RWPE1 (cell line): ENCODE measurements at regions not wholly inside any gene's neighbourhood (a gene's known extent, or its start where the extent isn't known, plus 50 kb on each side); places are given as distances from the start of the nearest gene placed in this dataset.
"Not testable (repeated sequence)": the region's sequence is repeated elsewhere in the genome, so short reads cannot be mapped to it uniquely, and the experiment has no call there.

Experiments used
- CTCF ChIA-PET: fragments of 350-600 bp; sonication (Branson Sonifier 250); formaldehyde crosslinking; extraction: SDS; loops from one replicate; lab custom pipeline; 2021; lab: Yijun Ruan, JAX
- POLR2A ChIA-PET: fragments of 400-600 bp; formaldehyde crosslinking; extraction: SDS; loops from one replicate; lab custom pipeline; 2020; ENCODE audit warnings: antibody characterized with exemption; ENCODE audit not compliant: low non-redundant PET; lab: Yijun Ruan, JAX
- DNase-seq: peaks from one replicate; pipeline ENCODE4 v3.0.0; 2012; ENCODE audit warnings: low spot score
- H3K27ac ChIP-seq: fragments of 450-650 bp; 2 replicates; pipeline ENCODE4 v1.5.1; 2017
- TF ChIP-seq, protein P1 (sequence below): fragments of 450-650 bp; conservative IDR thresholded peaks from 2 replicates; pipeline ENCODE4 v1.5.1; 2017; ENCODE audit warnings: low read depth, mild to moderate bottlenecking

GRCh38 chr3:66552846-66553245, 52.0 kb upstream of the LRIG1 start:
- ChIA-PET CTCF (no interaction called here), POLR2A (no interaction called here)
- no peak for DNase-seq
- TF ChIP-seq, protein P1, sequence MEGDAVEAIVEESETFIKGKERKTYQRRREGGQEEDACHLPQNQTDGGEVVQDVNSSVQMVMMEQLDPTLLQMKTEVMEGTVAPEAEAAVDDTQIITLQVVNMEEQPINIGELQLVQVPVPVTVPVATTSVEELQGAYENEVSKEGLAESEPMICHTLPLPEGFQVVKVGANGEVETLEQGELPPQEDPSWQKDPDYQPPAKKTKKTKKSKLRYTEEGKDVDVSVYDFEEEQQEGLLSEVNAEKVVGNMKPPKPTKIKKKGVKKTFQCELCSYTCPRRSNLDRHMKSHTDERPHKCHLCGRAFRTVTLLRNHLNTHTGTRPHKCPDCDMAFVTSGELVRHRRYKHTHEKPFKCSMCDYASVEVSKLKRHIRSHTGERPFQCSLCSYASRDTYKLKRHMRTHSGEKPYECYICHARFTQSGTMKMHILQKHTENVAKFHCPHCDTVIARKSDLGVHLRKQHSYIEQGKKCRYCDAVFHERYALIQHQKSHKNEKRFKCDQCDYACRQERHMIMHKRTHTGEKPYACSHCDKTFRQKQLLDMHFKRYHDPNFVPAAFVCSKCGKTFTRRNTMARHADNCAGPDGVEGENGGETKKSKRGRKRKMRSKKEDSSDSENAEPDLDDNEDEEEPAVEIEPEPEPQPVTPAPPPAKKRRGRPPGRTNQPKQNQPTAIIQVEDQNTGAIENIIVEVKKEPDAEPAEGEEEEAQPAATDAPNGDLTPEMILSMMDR: no peak
- no peak overlapping the region for H3K27ac ChIP-seq

GRCh38 chr3:66553441-66554113, 52.8 kb upstream of the LRIG1 start:
- POLR2A ChIA-PET: no interaction called here
- TF ChIP-seq, protein P1: no peak
- CTCF ChIA-PET: no interaction called here
- H3K27ac ChIP-seq: no peak overlapping the region
- DNase-seq: no peak

- H3K27ac ChIP-seq: no peak overlapping the region
- DNase-seq: no peak
- ChIA-PET POLR2A (no interaction called here), CTCF (no interaction called here)
- TF ChIP-seq, protein P1: no peak
Observed at GRCh38 chr3:66554178-66554577, 53.4 kb upstream of the LRIG1 start.

GRCh38 chr3:66555214-66555844, 54.5 kb upstream of the LRIG1 start:
- H3K27ac ChIP-seq: no peak overlapping the region
- TF ChIP-seq, protein P1: no peak
- POLR2A ChIA-PET: no interaction called here
- no peak for DNase-seq
- CTCF ChIA-PET: no interaction called here

DNA sequence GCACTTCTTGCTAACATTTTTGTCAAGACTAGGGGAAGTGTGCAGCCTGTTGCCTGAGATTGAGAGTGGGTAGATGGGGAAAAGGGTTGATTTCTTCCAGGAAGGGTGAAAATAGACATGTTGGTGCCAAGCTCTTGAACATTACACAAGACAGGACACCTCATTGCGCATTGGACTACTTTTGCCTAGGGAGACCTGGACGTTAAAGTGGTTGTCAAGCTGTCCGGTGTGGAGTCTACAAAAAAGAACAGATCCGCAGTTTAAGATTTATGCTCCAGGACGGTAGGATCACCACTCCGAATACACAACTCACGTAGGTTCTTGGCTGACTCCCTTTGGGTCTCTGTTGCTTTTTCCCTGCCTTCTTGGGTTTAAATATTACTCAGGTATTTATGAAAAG, 56.3 kb upstream of the LRIG1 start:
- CTCF ChIA-PET: no interaction called here
- H3K27ac ChIP-seq: no peak overlapping the region
- TF ChIP-seq, protein P1: no peak
- DNase-seq: no peak
- POLR2A ChIA-PET: no interaction called here

GRCh38 chr3:66559924-66560323, 59.1 kb upstream of the LRIG1 start:
- CTCF ChIA-PET: interaction anchor here (0.7 kb wide), 1 partner anchor 245 kb away, joined by 5 read pairs; no protein-coding TSS in a partner anchor
- POLR2A ChIA-PET, DNase-seq, H3K27ac ChIP-seq: not testable (repeated sequence)

- ChIA-PET CTCF (interaction anchor here (0.5 kb wide), 1 partner anchor 273 kb away, joined by 4 read pairs; no protein-coding TSS in a partner anchor), POLR2A (no interaction called here)
- TF ChIP-seq, protein P1: no peak
- no peak overlapping the region for H3K27ac ChIP-seq
- DNase-seq: no peak
Observed at GRCh38 chr3:66561367-66561766, 60.5 kb upstream of the LRIG1 start.
